ENCODE measurements at regions not wholly inside any gene's neighbourhood (a gene's known extent, or its start where the extent isn't known, plus 50 kb on each side); places are given as distances from the start of the nearest gene placed in this dataset.
"Not testable (repeated sequence)": the region's sequence is repeated elsewhere in the genome, so short reads cannot be mapped to it uniquely, and the experiment has no call there.

DNA sequence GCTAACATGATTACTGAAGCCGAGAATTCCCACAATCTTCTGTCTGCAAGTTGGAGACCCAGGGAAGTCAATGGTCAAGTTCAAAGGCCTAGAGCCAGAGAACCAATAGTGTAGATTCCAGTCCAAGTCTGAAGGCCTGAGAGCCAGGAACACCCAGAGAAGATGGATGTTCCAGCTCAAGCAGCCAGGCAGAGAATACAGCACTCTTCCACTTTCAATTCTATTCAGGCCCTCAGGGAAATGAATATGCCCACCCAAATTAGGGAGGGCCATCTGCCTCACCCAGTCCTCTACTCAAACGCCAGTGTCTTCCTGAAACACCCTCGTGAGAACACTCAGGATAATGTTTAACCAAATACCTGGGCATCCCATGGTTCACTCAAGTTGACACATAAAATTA, 123.5 kb downstream of the THBS2 start:
- Histone ChIP-seq H3K9ac (ENCODE audit: insufficient read length, low read depth) (no peak overlapping the region), H3K9me3 (ENCODE audit: insufficient read depth, low read length) (no peaks in the 10 kb centered on the region), H3K4me1 (ENCODE audit: insufficient read depth, insufficient read length) (no peaks in the 10 kb centered on the region), H3K36me3 (ENCODE audit: insufficient read depth, insufficient read length, low read length) (no peaks in the 10 kb centered on the region), H3K4me3 (ENCODE audit: insufficient read length, low read depth) (no peak overlapping the region), H3K27me3 (ENCODE audit: insufficient read depth, insufficient read length) (no peaks in the 10 kb centered on the region)
- no peak for DNase-seq (ENCODE audit: low read depth, low spot score)
- no peak for TF ChIP-seq YY1 (IDR thresholded peaks at IDR 0.05; ENCODE audit: insufficient read depth, insufficient read length)
- TF ChIP-seq ZNF274 (IDR thresholded peaks at IDR 0.05; ENCODE audit: low read depth, low read length) = no peak
- TF ChIP-seq SUZ12 (IDR thresholded peaks at IDR 0.05; ENCODE audit: extremely low read depth, insufficient read depth, insufficient read length) = no peak

- no peak for DNase-seq (ENCODE audit: low read depth, low spot score)
- H3K4me3 ChIP-seq (ENCODE audit: insufficient read length, low read depth) = no peak overlapping the region
- no peaks in the 10 kb centered on the region for H3K27me3 ChIP-seq (ENCODE audit: insufficient read depth, insufficient read length)
- H3K9ac ChIP-seq (ENCODE audit: insufficient read length, low read depth) = no peak overlapping the region
- peaks cover 16% of the 10 kb centered on the region; the same call in 1 of the 2 replicates for H3K9me3 ChIP-seq (ENCODE audit: insufficient read depth, low read length)
- TF ChIP-seq YY1 (IDR thresholded peaks at IDR 0.05; ENCODE audit: insufficient read depth, insufficient read length) (no peak), SUZ12 (IDR thresholded peaks at IDR 0.05; ENCODE audit: extremely low read depth, insufficient read depth, insufficient read length) (no peak), ZNF274 (IDR thresholded peaks at IDR 0.05; ENCODE audit: low read depth, low read length) (no peak)
- no peaks in the 10 kb centered on the region for H3K4me1 ChIP-seq (ENCODE audit: insufficient read depth, insufficient read length)
- no peaks in the 10 kb centered on the region for H3K36me3 ChIP-seq (ENCODE audit: insufficient read depth, insufficient read length, low read length)
Observed at GRCh38 chr6:169121013-169121412, 132.6 kb downstream of the THBS2 start.

DNA sequence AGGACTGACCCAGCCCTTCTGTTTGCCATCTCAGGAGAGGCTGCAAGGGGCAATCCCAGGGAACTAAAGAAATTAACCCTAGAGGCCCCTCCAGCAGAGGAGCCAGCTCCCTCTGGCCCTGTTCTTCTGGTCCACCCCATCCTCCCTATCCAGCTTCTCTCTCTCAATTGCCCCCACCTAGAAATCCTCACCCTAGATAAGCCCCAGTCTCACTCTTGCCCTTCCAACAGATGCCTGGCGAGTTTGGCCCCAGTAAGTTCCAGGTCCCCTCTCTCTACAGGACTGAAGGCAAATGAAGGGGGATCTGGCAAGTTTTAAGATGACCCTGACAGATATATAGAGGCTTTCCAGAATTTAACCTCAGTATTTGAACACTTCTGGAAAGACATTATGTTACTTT, 134.0 kb downstream of the THBS2 start:
- H3K27me3 ChIP-seq (ENCODE audit: insufficient read depth, insufficient read length) = no peaks in the 10 kb centered on the region
- H3K4me3 ChIP-seq (ENCODE audit: insufficient read length, low read depth) = no peak overlapping the region
- DNase-seq (ENCODE audit: low read depth, low spot score) = no peak
- no peaks in the 10 kb centered on the region for H3K4me1 ChIP-seq (ENCODE audit: insufficient read depth, insufficient read length)
- H3K9me3 ChIP-seq (ENCODE audit: insufficient read depth, low read length) = peaks cover 16% of the 10 kb centered on the region; the same call in 1 of the 2 replicates
- TF ChIP-seq SUZ12 (IDR thresholded peaks at IDR 0.05; ENCODE audit: extremely low read depth, insufficient read depth, insufficient read length) = no peak
- no peak for TF ChIP-seq ZNF274 (IDR thresholded peaks at IDR 0.05; ENCODE audit: low read depth, low read length)
- no peak for TF ChIP-seq YY1 (IDR thresholded peaks at IDR 0.05; ENCODE audit: insufficient read depth, insufficient read length)
- H3K9ac ChIP-seq (ENCODE audit: insufficient read length, low read depth) = no peak overlapping the region
- no peaks in the 10 kb centered on the region for H3K36me3 ChIP-seq (ENCODE audit: insufficient read depth, insufficient read length, low read length)

GRCh38 chr6:169118346-169118830, 135.3 kb downstream of the THBS2 start:
- Histone ChIP-seq H3K27me3 (ENCODE audit: insufficient read depth, insufficient read length) (no peaks in the 10 kb centered on the region), H3K9ac (ENCODE audit: insufficient read length, low read depth) (no peak overlapping the region), H3K9me3 (ENCODE audit: insufficient read depth, low read length) (peaks cover 16% of the 10 kb centered on the region; the same call in 1 of the 2 replicates), H3K4me1 (ENCODE audit: insufficient read depth, insufficient read length) (no peaks in the 10 kb centered on the region), H3K36me3 (ENCODE audit: insufficient read depth, insufficient read length, low read length) (no peaks in the 10 kb centered on the region), H3K4me3 (ENCODE audit: insufficient read length, low read depth) (no peak overlapping the region)
- no peak for TF ChIP-seq SUZ12 (IDR thresholded peaks at IDR 0.05; ENCODE audit: extremely low read depth, insufficient read depth, insufficient read length)
- no peak for TF ChIP-seq YY1 (IDR thresholded peaks at IDR 0.05; ENCODE audit: insufficient read depth, insufficient read length)
- no peak for TF ChIP-seq ZNF274 (IDR thresholded peaks at IDR 0.05; ENCODE audit: low read depth, low read length)
- DNase-seq (ENCODE audit: low read depth, low spot score) = no peak

- no peaks in the 10 kb centered on the region for H3K27me3 ChIP-seq (ENCODE audit: insufficient read depth, insufficient read length)
- H3K36me3 ChIP-seq (ENCODE audit: insufficient read depth, insufficient read length, low read length) = no peaks in the 10 kb centered on the region
- TF ChIP-seq YY1 (IDR thresholded peaks at IDR 0.05; ENCODE audit: insufficient read depth, insufficient read length) = no peak
- TF ChIP-seq ZNF274 (IDR thresholded peaks at IDR 0.05; ENCODE audit: low read depth, low read length) = no peak
- no peak for TF ChIP-seq SUZ12 (IDR thresholded peaks at IDR 0.05; ENCODE audit: extremely low read depth, insufficient read depth, insufficient read length)
- no peak for DNase-seq (ENCODE audit: low read depth, low spot score)
- no peaks in the 10 kb centered on the region for H3K4me1 ChIP-seq (ENCODE audit: insufficient read depth, insufficient read length)
- H3K9ac ChIP-seq (ENCODE audit: insufficient read length, low read depth) = no peak overlapping the region
- H3K4me3 ChIP-seq (ENCODE audit: insufficient read length, low read depth) = no peak overlapping the region
- peaks cover 16% of the 10 kb centered on the region; the same call in 1 of the 2 replicates for H3K9me3 ChIP-seq (ENCODE audit: insufficient read depth, low read length)
Observed at GRCh38 chr6:169117663-169118062, 136.0 kb downstream of the THBS2 start.

DNA sequence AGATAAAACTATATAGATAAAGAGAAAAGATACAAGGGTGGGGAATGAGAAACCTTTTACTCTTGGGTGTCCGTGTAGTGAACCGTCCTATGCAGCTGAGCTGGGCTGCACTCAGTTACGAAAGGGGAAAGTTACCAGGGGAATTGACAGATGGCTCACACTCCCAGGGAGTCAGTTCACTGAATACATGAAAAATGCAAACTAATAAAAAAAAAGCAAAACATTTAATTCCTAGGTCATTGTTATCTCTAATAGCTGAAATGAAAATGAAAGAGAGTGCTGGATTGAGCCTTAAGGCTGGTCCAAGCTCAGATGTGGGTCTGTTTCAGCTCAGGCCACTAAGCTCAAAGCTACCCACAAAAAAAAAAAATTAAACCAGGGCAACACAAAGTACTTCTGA, 138.0 kb downstream of the THBS2 start:
- no peak overlapping the region for H3K9ac ChIP-seq (ENCODE audit: insufficient read length, low read depth)
- no peaks in the 10 kb centered on the region for H3K4me1 ChIP-seq (ENCODE audit: insufficient read depth, insufficient read length)
- TF ChIP-seq SUZ12 (IDR thresholded peaks at IDR 0.05; ENCODE audit: extremely low read depth, insufficient read depth, insufficient read length) = no peak
- no peak for TF ChIP-seq ZNF274 (IDR thresholded peaks at IDR 0.05; ENCODE audit: low read depth, low read length)
- TF ChIP-seq YY1 (IDR thresholded peaks at IDR 0.05; ENCODE audit: insufficient read depth, insufficient read length) = no peak
- H3K36me3 ChIP-seq (ENCODE audit: insufficient read depth, insufficient read length, low read length) = no peaks in the 10 kb centered on the region
- DNase-seq (ENCODE audit: low read depth, low spot score) = no peak
- H3K4me3 ChIP-seq (ENCODE audit: insufficient read length, low read depth) = no peak overlapping the region
- H3K9me3 ChIP-seq (ENCODE audit: insufficient read depth, low read length) = peaks cover 9% of the 10 kb centered on the region; the same call in 1 of the 2 replicates
- H3K27me3 ChIP-seq (ENCODE audit: insufficient read depth, insufficient read length) = no peaks in the 10 kb centered on the region

DNA sequence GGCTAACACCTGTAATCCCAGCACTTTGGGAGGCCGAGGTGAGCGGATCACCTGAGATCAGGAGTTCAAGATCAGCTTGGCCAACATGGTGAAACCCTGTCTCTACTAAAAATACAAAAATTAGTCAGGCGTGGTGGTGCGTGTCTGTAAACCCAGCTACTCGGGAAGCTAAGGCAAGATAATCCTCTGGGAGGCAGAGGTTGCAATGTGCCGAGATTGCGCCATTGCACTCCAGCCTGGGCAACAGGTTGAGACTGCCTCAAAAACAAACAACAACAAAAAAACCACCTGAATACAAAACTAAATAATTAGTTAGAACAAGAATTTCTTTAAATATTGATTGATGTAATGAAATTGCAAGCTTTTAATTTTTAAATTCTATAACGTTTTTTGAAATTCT, 139.0 kb downstream of the THBS2 start:
- not testable (repeated sequence) for H3K36me3 ChIP-seq (ENCODE audit: insufficient read depth, insufficient read length, low read length); H3K27me3 ChIP-seq (ENCODE audit: insufficient read depth, insufficient read length); H3K9me3 ChIP-seq (ENCODE audit: insufficient read depth, low read length); H3K9ac ChIP-seq (ENCODE audit: insufficient read length, low read depth); H3K4me1 ChIP-seq (ENCODE audit: insufficient read depth, insufficient read length); H3K4me3 ChIP-seq (ENCODE audit: insufficient read length, low read depth); DNase-seq (ENCODE audit: low read depth, low spot score)
